Natural killer cell treated with Interleukin-12 subunit alpha and Interleukin-12 subunit beta and Interleukin-15 and Interleukin-18, amount 100 ng/mL, for 72 hours (primary cell): ENCODE measurements at regions not wholly inside any gene's neighbourhood (a gene's known extent, or its start where the extent isn't known, plus 50 kb on each side); places are given as distances from the start of the nearest gene placed in this dataset.

Experiments
- ATAC-seq, 2 donors: fragments of 150-1000 bp; cut with Tn5 transposase in 1 of 2; sonication (Bioruptor Pico), chemical (Tn5 transposase) in 1 of 2; 2 replicates each; pipeline ENCODE4 v1.10.0; 2021
- DNase-seq: peaks from one replicate; pipeline ENCODE4 v3.0.0; 2022; ENCODE audit warnings: low spot score
- H3K27ac Mint-ChIP-seq, 2 donors: 1 replicate in 1 of 2; 2 replicates in 1 of 2; pipeline ENCODE4 v1.8.0; 2022; ENCODE audit warnings: mixed read lengths in 2 of 2, mild to moderate bottlenecking in 1 of 2, moderate library complexity in 1 of 2
- H3K27me3 Mint-ChIP-seq, 2 donors: 1 replicate in 1 of 2; 2 replicates in 1 of 2; pipeline ENCODE4 v1.8.0; 2022; ENCODE audit warnings: mixed read lengths in 2 of 2
- H3K36me3 Mint-ChIP-seq: one replicate; pipeline ENCODE4 v1.8.0; 2022; ENCODE audit warnings: mixed read lengths
- H3K4me1 Mint-ChIP-seq, 2 donors: 1 replicate in 1 of 2; 2 replicates in 1 of 2; pipeline ENCODE4 v1.8.0; 2022; ENCODE audit warnings: low read depth in 2 of 2, mixed read lengths in 2 of 2, mild to moderate bottlenecking in 1 of 2
- H3K4me3 Mint-ChIP-seq: one replicate; pipeline ENCODE4 v1.8.0; 2022; ENCODE audit warnings: mixed read lengths
- H3K9me3 Mint-ChIP-seq: 2 replicates; pipeline ENCODE4 v1.8.0; 2022; ENCODE audit warnings: mixed read lengths

DNA sequence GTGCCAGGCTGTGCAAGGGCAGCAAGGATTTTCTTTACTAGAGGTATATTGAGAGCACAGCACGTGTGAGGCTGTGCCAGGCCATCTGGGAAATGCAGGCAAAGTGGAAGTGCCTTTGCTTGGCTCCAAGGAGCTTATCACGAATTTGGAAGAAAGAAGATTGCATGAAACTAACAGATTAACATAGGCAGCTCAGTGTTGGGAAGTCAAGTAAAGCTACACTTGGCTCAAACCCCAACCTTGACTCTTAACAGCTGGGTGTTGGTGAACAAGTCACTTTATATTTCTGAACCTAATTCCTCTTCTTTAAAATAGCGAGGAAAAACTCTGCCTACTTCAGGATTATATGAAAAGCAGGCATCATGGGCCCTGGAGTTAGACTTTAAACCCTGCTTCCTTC is 105.2 kb downstream of the PLCE1 start:
- H3K27ac Mint-ChIP-seq, result no peak overlapping the region
- no peak for ATAC-seq
- no peak for DNase-seq
- H3K4me1 Mint-ChIP-seq, result no peaks in the 10 kb centered on the region
- peaks cover 12 to 21% of the 10 kb centered on the region in 2 donors for H3K27me3 Mint-ChIP-seq
- no peak overlapping the region for H3K4me3 Mint-ChIP-seq
- H3K36me3 Mint-ChIP-seq, result no peaks in the 10 kb centered on the region
- H3K9me3 Mint-ChIP-seq, result no peaks in the 10 kb centered on the region

DNA sequence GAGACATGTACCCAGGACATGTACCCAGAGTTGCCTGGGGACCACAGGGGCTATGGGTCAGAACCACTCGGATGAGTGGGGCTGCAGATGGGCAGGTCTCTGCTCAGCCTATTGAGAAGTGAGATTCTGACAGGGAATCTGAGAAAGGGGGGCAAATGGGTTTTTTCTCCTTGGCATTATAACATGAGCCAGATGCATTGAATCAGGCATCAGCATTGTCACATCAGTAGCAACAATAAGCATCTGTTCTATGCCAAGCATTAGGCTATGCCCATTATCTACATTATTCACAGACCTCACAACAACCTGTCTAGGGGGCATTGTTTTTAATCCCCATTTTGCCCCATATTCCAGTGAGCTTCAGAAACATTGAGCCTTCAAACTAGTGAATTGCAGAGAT is 108.2 kb downstream of the PLCE1 start:
- H3K27me3 Mint-ChIP-seq, result peaks cover 17 to 28% of the 10 kb centered on the region in 2 donors
- H3K36me3 Mint-ChIP-seq, result no peaks in the 10 kb centered on the region
- H3K9me3 Mint-ChIP-seq, result no peaks in the 10 kb centered on the region
- no peak overlapping the region for H3K4me3 Mint-ChIP-seq
- DNase-seq (no peak), ATAC-seq (peak in 1 of 2 donors; percentile 41)
- no peaks in the 10 kb centered on the region for H3K4me1 Mint-ChIP-seq
- H3K27ac Mint-ChIP-seq, result no peak overlapping the region

DNA sequence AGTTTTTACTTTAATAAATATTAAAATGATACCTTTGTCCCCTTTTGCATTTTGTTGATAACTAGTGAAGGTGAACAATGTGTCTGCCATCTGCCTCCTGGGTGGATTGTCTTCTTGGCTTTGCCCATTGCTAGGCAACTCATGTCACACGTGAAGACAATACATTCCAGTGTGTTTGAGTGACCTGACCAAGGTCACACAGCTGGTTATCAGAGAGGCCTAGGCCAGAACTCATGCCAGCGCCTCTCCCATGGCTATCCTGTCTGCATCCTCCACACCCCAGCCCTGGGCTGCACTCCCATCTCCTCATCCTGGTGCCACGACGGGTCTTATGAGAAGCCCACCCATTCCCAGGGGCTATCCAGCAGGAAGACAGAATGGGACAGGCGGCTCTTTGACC is 108.7 kb downstream of the PLCE1 start:
- peak in 1 of 2 donors; percentile 41 for ATAC-seq
- no peak overlapping the region for H3K4me3 Mint-ChIP-seq
- H3K9me3 Mint-ChIP-seq, result no peaks in the 10 kb centered on the region
- no peaks in the 10 kb centered on the region for H3K4me1 Mint-ChIP-seq
- H3K27ac Mint-ChIP-seq, result no peak overlapping the region
- H3K27me3 Mint-ChIP-seq, result peaks cover 19 to 29% of the 10 kb centered on the region in 2 donors
- H3K36me3 Mint-ChIP-seq, result no peaks in the 10 kb centered on the region
- DNase-seq, result no peak

DNA sequence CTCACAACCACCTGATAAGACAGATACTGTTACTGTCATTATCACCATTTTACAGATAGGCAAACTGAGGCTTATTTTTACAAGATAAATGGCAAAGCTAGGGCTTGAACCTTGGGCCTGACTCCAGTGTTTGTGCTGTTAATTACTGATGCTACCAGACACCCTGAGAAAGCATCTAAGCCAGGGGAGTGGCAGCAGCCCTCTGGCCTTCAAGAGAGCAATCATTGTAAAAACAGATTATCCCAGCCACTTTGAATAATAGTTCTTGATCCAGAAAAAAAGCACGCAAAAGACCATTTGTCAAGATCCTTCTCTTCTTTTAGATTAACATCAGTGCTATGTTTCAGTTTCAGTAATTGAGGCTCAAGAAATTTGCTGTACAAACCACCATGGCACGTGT is 109.5 kb downstream of the PLCE1 start:
- H3K4me1 Mint-ChIP-seq, result no peaks in the 10 kb centered on the region
- H3K9me3 Mint-ChIP-seq, result no peaks in the 10 kb centered on the region
- DNase-seq (no peak), ATAC-seq (no peak)
- H3K4me3 Mint-ChIP-seq, result no peak overlapping the region
- H3K27me3 Mint-ChIP-seq, result peaks cover 20 to 29% of the 10 kb centered on the region in 2 donors
- H3K27ac Mint-ChIP-seq, result no peak overlapping the region
- H3K36me3 Mint-ChIP-seq, result no peaks in the 10 kb centered on the region

DNA sequence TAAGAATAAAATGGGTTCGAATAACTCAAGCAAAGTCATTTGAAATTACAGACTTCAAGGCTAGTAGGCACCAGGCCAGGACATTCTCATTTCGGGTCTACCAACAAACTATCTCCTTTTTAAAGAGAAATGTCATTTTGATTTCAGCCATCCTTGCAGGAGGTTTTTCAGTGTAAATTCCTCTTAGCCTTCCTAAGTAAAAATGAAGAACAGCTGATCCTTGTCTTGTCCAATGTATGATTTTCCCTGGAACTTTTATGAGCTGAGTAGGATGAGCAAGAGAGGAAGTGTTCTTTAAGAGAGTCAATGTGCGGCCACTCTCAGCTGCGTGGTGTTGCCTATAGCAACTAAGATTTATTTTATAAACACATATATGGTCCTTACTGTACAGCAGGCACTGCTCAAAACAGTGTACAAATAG is 110.1 kb downstream of the PLCE1 start:
- no peak overlapping the region for H3K4me3 Mint-ChIP-seq

DNA sequence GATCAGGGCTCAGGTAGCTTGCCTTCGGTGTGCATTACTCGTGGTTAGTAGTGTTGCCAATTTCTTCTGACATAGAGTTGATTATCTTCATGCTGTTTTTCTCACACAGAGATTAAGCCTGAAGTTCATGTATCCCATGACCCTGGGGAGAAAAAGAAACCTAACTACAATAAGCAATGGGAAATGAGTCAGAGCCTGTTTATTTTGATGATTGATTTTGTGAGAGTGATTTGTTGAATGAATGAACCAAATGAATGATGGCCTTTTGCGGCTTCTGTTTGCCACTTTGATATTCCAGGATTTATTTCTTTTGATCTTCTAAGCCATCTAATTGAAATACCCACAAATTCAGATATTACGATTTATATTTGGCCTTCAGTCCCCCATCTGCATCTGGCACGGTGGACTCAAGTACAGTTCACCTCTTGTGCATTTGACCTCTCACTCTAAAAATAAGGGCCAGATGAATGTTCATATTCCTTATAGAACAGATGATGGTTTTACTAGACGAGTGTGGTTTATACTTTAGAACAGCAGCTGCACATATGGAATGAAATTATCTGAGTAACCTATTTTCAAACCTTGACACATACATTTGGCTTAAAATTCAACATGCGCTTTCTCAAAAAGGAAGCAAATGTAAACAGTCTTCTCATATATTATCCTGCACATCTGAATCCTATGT is 110.7 kb downstream of the PLCE1 start:
- Mint-ChIP-seq H3K36me3 (no peaks in the 10 kb centered on the region), H3K4me3 (no peak overlapping the region), H3K27ac (no peak overlapping the region), H3K9me3 (no peaks in the 10 kb centered on the region), H3K4me1 (no peaks in the 10 kb centered on the region), H3K27me3 (peaks cover 18 to 21% of the 10 kb centered on the region in 2 donors)
- no peak for ATAC-seq
- DNase-seq, result no peak

More for the DNA sequence above, 110.1 kb downstream of the PLCE1 start:
- Mint-ChIP-seq H3K27ac (no peak overlapping the region), H3K9me3 (no peaks in the 10 kb centered on the region), H3K4me1 (no peaks in the 10 kb centered on the region), H3K36me3 (no peaks in the 10 kb centered on the region), H3K27me3 (peaks cover 19 to 24% of the 10 kb centered on the region in 2 donors)
- no peak for ATAC-seq
- no peak for DNase-seq

DNA sequence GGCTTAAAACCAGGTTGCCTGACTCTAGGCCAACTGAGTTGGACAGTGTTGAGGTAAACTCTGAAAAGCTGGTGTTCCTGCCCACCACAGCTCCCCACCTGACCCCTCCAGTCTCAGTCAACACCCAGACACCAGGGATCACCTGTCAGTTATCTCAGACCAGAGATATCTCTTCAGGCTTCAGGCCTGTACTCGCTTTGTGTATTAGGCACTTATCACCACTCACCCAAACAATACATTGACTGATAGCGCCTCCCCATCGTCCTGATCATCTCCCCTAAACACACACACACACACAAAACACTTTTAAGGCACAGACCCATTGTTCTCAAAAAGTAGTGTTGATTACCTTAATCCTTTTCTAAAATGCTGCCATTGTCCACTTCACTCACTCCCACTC is 111.5 kb downstream of the PLCE1 start:
- ATAC-seq (no peak), DNase-seq (no peak)
- no peaks in the 10 kb centered on the region for H3K9me3 Mint-ChIP-seq
- no peak overlapping the region for H3K27ac Mint-ChIP-seq
- H3K4me3 Mint-ChIP-seq, result no peak overlapping the region
- no peaks in the 10 kb centered on the region for H3K36me3 Mint-ChIP-seq
- H3K27me3 Mint-ChIP-seq, result peaks cover 14 to 16% of the 10 kb centered on the region in 2 donors
- no peaks in the 10 kb centered on the region for H3K4me1 Mint-ChIP-seq

DNA sequence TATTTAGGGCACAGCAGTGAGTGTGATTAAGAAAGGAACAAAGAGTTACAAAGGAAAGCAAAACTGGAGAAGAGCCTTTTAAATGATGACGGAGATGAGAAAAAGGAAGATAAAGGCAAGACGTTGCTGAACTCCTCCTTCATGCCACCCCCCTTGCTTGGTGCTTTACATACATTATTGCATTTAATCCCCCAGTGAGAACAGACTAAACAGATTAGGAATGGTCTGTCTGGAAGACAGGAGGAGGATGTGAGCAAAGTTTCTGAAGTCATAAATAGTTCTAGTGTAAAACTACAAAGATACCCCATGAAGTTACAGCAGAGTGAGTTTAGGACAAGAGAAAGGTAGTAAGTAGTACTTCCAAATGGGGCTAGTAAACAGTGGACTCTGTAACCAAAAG is 113.5 kb downstream of the PLCE1 start:
- Mint-ChIP-seq H3K27ac (no peak overlapping the region), H3K9me3 (no peaks in the 10 kb centered on the region), H3K4me1 (no peaks in the 10 kb centered on the region), H3K4me3 (no peak overlapping the region), H3K27me3 (peaks cover 9 to 10% of the 10 kb centered on the region in 2 donors), H3K36me3 (no peaks in the 10 kb centered on the region)
- no peak for DNase-seq
- ATAC-seq, result no peak

DNA sequence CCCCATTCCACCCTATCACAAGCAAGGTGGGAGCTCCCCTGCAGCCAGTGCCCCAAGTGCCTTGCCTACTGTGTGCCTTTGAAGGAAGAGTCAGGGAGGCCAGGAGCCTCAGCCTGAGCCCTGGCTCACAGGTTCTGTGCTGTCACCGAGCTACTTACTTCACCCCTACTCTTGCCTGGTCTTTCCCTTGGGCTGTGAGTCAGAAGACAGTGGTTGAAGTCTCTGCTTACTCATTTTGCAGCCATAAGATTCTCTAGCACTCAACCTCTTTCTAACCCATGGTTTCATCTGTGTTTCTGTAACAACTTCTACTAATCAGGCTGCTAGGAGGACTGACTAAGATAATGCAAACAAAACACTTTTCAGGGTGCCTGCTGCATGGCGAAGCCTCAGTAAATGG is 114.5 kb downstream of the PLCE1 start:
- ATAC-seq (no peak), DNase-seq (no peak)
- no peaks in the 10 kb centered on the region for H3K36me3 Mint-ChIP-seq
- no peak overlapping the region for H3K4me3 Mint-ChIP-seq
- no peaks in the 10 kb centered on the region for H3K9me3 Mint-ChIP-seq
- no peaks in the 10 kb centered on the region for H3K4me1 Mint-ChIP-seq
- peaks cover 9 to 10% of the 10 kb centered on the region in 2 donors for H3K27me3 Mint-ChIP-seq
- H3K27ac Mint-ChIP-seq, result no peak overlapping the region

DNA sequence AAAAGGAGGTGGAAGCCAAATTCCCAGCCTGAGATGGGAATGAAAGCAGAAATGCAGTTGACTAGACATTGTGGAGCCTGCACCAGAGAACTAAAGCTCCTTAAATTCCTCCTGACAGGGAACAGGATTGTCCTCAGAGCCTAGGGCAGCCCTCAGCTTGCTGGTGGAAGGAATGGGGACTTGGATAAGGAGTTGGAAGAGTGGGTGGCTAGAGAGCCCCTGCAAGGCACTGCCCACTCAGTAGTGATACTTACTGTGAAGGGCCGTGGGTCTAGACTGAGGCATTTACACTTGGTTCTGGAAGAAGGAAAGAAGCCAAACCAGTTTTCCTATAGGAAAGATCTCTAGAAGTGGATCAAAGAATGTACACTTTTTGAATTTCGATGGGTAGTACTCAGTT is 117.6 kb downstream of the PLCE1 start:
- no peak overlapping the region for H3K4me3 Mint-ChIP-seq
- peaks cover 7 to 8% of the 10 kb centered on the region in 2 donors for H3K27me3 Mint-ChIP-seq
- H3K27ac Mint-ChIP-seq, result no peak overlapping the region
- no peaks in the 10 kb centered on the region for H3K36me3 Mint-ChIP-seq
- DNase-seq (no peak), ATAC-seq (no peak)
- peaks cover 5% of the 10 kb centered on the region for H3K9me3 Mint-ChIP-seq
- H3K4me1 Mint-ChIP-seq, result no peaks in the 10 kb centered on the region

DNA sequence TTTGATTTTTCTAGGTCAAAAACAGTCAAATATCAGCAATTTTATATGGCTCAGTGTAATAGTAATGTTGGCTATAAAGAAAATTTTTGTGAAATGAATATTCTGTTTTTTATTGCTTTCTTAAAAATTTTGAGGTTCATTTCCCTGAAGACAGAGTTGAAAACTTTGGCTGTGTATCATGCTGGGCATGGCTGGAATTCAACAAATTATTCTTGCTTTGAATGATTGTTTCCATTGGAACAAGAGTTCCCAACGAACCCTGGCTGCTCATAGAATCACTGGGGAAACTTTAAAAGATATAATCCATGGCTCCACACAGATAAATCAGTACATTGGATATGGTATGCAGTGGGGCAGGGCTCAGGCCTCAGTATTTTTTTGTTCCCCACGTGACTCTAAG is 118.6 kb downstream of the PLCE1 start:
- no peaks in the 10 kb centered on the region for H3K36me3 Mint-ChIP-seq
- peaks cover 5% of the 10 kb centered on the region for H3K9me3 Mint-ChIP-seq
- DNase-seq (no peak), ATAC-seq (no peak)
- H3K4me3 Mint-ChIP-seq, result no peak overlapping the region
- no peak overlapping the region for H3K27ac Mint-ChIP-seq
- H3K4me1 Mint-ChIP-seq, result no peaks in the 10 kb centered on the region
- peaks cover 0 to 4% of the 10 kb centered on the region in 2 donors for H3K27me3 Mint-ChIP-seq

DNA sequence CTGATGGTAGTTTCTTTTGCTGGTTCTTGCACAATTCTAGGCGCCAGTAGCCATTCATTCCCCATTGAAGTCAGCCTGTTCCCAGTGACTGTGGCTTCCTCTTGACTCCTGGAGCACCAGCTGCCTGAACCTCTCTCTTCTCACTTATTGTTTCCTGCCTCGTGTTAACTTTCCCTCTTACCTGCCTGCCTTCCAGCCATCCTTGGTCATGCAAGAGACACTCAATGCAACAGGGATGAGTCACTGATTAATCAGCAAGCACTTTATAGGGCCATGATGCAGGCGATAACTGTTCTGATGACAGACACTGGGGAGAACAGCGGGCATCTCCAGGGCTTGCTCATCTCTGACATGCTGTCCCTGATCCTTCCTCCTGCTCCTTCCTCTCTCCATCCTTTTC is 122.0 kb downstream of the PLCE1 start:
- H3K27me3 Mint-ChIP-seq, result no peaks in the 10 kb centered on the region
- no peaks in the 10 kb centered on the region for H3K4me1 Mint-ChIP-seq
- DNase-seq, result no peak
- no peak overlapping the region for H3K27ac Mint-ChIP-seq
- H3K36me3 Mint-ChIP-seq, result no peaks in the 10 kb centered on the region
- peak in 1 of 2 donors; percentile 17 for ATAC-seq
- H3K4me3 Mint-ChIP-seq, result no peak overlapping the region
- peaks cover 5% of the 10 kb centered on the region for H3K9me3 Mint-ChIP-seq

DNA sequence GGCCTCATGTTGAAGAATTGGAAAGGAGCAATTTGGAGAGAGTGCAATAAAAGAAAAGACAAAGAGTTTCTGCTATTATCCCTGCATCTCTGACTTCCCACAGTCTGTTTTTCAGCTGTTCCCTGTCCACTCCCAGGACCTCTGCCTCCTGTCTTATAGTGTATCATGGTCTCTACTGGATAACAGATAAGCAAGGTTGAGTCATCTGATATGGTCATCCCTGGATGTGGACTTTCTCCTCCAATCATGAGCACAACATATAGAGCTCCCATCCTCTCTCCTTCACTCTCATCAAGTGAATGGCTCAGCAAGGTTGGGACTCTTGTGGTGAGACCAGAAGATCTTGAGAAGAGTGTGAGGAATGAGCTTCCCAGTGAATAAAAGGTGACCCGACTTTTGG is 123.1 kb downstream of the PLCE1 start:
- H3K27me3 Mint-ChIP-seq, result no peaks in the 10 kb centered on the region
- ATAC-seq (no peak), DNase-seq (no peak)
- H3K36me3 Mint-ChIP-seq, result no peaks in the 10 kb centered on the region
- no peak overlapping the region for H3K27ac Mint-ChIP-seq
- H3K4me3 Mint-ChIP-seq, result no peak overlapping the region
- peaks cover 5% of the 10 kb centered on the region for H3K9me3 Mint-ChIP-seq
- no peaks in the 10 kb centered on the region for H3K4me1 Mint-ChIP-seq

DNA sequence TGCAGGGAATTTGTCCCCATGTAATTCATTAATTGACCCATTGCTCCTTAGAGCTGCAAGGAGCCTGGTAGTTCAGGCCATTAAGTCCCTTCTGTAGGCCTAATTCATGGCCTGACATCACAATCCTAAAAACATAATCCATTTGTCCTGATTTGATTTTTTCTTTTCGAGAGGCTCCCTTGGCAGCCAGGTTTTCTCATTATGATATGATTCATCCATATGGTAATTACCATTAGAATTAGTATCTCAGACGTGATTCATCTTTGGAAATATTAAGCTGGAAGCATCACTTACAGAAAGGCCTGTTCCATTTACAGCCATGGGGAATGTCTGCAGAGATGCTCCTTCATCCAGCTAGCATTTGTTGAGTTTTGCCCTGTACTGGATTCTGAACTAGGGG is 128.5 kb downstream of the PLCE1 start:
- DNase-seq (no peak), ATAC-seq (no peak)
- Mint-ChIP-seq H3K36me3 (no peaks in the 10 kb centered on the region), H3K9me3 (no peaks in the 10 kb centered on the region), H3K4me3 (no peak overlapping the region), H3K27me3 (no peaks in the 10 kb centered on the region), H3K4me1 (no peaks in the 10 kb centered on the region), H3K27ac (no peak overlapping the region)
